IgD-negative memory B cell (primary cell): ENCODE measurements at regions not wholly inside any gene's neighbourhood (a gene's known extent, or its start where the extent isn't known, plus 50 kb on each side); places are given as distances from the start of the nearest gene placed in this dataset.
"Not testable (repeated sequence)": the region's sequence is repeated elsewhere in the genome, so short reads cannot be mapped to it uniquely, and the experiment has no call there.

Experiments used
- H3K27ac Mint-ChIP-seq, 3 donors: one replicate each; pipeline ENCODE4 v1.8.0; 2020 to 2022; ENCODE audit warnings: mild to moderate bottlenecking in 3 of 3, mixed read lengths in 3 of 3, moderate library complexity in 1 of 3
- H3K27me3 Mint-ChIP-seq: one replicate; pipeline ENCODE4 v1.8.0; 2021; ENCODE audit warnings: mixed read lengths
- H3K36me3 Mint-ChIP-seq: one replicate; pipeline ENCODE4 v1.8.0; 2020; ENCODE audit warnings: mild to moderate bottlenecking, mixed read lengths
- H3K4me1 Mint-ChIP-seq, 3 donors: one replicate each; pipeline ENCODE4 v1.8.0; 2020 to 2022; ENCODE audit warnings: mixed read lengths in 3 of 3, mild to moderate bottlenecking in 1 of 3
- H3K4me3 Mint-ChIP-seq, 4 donors: one replicate each; pipeline ENCODE4 v1.8.0; 2020 to 2022; ENCODE audit warnings: mild to moderate bottlenecking in 4 of 4, mixed read lengths in 4 of 4, moderate library complexity in 3 of 4
- H3K9me3 Mint-ChIP-seq, 3 donors: one replicate each; pipeline ENCODE4 v1.8.0; 2020 to 2021; ENCODE audit warnings: mixed read lengths in 3 of 3, mild to moderate bottlenecking in 1 of 3

DNA sequence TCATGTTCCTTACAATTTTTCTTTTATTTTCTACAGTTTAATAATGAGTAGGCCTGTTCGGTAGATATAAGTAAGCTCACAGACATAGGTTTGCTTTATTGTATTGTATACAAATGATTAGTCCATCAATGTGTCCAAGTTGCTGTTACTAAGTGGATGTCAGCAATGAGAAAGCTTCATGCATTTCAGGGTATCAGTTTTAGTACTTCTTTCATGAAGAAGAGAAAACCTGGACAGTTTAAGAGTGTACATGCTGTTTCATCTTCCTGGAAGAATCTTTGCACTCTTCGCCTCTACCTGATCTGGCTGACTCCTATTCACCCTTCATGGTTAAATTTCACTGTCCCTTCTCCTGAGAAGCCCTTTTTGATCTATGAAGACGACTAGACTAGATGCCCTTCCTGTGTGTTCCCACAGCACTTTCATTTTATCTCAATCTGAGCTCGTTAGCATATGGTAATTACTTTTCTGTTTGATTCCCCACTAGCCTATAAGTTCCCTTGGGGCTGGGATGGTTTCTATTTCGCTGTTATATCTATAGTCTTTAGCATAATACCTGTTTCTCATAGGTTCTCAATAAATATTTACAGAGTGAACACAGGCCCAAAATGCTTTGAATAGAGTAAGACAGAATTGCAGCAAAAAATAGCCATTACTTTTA is 70.7 kb downstream of the CETN3 start:
- H3K4me3 Mint-ChIP-seq: no peak overlapping the region
- H3K9me3 Mint-ChIP-seq: no peaks in the 10 kb centered on the region
- H3K4me1 Mint-ChIP-seq: peaks cover 0 to 3% (median 0%) of the 10 kb centered on the region in 3 donors
- H3K36me3 Mint-ChIP-seq: peaks cover 2% of the 10 kb centered on the region
- no peak overlapping the region for H3K27ac Mint-ChIP-seq
- H3K27me3 Mint-ChIP-seq: peaks cover 3% of the 10 kb centered on the region

DNA sequence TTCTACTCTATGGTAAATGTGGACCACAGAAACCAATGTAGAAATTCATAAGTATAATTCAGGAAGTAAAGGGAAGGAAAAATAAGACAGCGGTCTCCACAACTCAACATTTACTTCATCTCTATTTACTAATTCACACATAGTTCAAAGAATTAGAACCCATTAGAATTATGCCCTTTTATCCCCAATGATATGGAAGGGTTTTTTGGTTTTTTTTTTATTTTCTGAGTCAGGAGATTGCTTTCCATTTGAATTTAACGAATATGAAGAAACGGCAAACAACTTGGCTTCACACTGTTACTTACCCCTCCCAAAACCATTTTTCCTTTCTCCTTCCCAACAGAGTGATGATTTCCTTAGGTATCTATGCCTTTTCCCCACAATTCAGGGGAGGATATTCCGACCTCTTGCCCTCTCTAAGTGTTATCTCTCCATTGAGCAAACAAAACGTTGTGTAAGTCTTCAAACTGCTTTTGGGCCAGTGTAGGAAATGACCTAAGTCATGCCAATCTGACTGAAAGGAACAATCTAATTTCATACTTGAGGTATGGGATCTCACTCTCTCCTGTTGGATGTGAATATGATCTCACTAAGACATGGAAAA is 72.0 kb downstream of the CETN3 start:
- peaks cover 0 to 3% (median 0%) of the 10 kb centered on the region in 3 donors for H3K4me1 Mint-ChIP-seq
- peaks cover 3% of the 10 kb centered on the region for H3K27me3 Mint-ChIP-seq
- no peak overlapping the region for H3K27ac Mint-ChIP-seq
- H3K9me3 Mint-ChIP-seq: no peaks in the 10 kb centered on the region
- peaks cover 2% of the 10 kb centered on the region for H3K36me3 Mint-ChIP-seq
- H3K4me3 Mint-ChIP-seq: no peak overlapping the region

DNA sequence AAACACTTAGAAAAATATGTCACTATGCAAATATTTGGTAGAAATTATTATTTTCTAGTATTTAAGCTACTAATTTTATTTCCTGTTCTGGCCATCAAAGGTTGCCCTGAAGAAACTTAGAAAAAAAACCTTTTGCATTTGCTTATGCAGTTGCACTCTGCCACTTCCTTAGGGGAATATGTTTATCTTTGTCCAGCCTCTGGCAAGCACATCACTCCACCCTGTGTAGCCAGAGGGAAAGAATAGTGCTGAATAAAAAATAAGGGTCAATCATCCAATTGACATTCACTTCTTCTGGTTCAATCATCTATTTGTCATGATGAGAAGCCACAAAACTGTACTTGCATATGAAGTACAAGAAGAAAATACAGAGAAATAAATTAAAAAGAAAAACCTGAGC is 72.8 kb downstream of the CETN3 start:
- Mint-ChIP-seq H3K9me3 (no peaks in the 10 kb centered on the region), H3K27me3 (peaks cover 3% of the 10 kb centered on the region), H3K36me3 (peaks cover 2% of the 10 kb centered on the region), H3K27ac (no peak overlapping the region), H3K4me1 (peaks cover 0 to 3% (median 0%) of the 10 kb centered on the region in 3 donors), H3K4me3 (no peak overlapping the region)

DNA sequence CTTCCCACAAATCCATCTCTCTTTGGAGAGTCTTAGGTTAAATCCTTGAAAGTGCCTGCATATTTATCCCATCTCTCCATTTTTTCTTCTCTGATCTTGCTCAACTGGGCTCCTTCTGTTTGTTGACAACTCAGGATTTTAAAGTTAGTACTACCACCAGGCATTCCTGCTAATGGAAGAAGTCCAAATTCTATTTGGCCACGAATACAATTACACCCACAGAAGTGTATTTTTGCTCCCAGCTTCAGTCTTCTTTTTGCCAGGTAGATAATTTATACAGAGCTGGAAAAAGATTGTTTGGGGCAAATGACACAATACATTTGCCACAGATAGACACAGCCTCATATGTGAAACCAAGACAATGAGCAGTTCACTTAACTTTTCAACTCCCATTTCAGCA is 74.8 kb downstream of the CETN3 start:
- peaks cover 0 to 3% (median 0%) of the 10 kb centered on the region in 3 donors for H3K4me1 Mint-ChIP-seq
- H3K36me3 Mint-ChIP-seq: peaks cover 2% of the 10 kb centered on the region

DNA sequence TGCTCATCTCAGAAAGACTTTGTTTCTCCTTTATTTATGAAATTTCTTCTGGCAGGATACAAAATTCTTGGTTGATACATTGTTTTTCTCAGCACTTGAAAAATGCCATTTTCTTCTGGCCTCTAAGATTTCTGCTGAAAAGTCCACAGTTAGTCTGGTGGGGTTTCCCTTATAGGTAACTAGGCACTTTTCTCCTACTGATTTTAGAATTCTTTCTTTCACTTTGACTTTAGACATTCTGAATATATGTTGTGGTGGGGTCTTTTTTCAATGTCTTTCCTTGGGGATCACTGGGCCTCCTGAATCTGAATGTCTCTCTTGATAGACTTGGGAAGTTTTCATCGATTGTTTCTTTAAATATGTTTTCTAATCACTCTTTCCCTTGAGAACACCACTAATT is 79.6 kb downstream of the CETN3 start:
- H3K27ac Mint-ChIP-seq: no peak overlapping the region

More for the DNA sequence above, 74.8 kb downstream of the CETN3 start:
- H3K9me3 Mint-ChIP-seq: no peaks in the 10 kb centered on the region
- no peak overlapping the region for H3K4me3 Mint-ChIP-seq
- H3K27ac Mint-ChIP-seq: no peak overlapping the region
- H3K27me3 Mint-ChIP-seq: peaks cover 2% of the 10 kb centered on the region

DNA sequence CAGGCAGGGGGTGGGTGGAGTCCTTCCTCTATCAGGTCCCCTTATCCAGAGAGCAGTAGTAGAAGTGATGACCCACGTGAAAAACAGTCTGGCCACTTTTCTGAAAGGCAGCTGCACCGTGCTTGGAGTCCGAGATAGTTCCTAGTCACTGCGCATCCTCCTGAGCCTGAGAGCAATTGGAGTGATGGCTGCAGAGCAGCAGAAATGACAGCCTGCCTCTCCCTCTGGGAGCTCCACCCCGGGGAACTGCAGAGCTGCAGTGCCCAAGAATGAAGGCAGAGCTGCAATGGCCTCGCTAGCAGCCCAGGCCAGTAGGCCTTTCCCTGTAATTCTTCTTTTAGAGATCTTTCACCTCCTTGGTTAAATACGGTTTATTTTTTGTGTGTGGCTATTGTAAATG is 82.6 kb downstream of the CETN3 start:
- Mint-ChIP-seq H3K9me3 (peaks cover 2 to 14% (median 2%) of the 10 kb centered on the region in 3 donors), H3K27ac (no peak overlapping the region), H3K27me3 (peaks cover 11% of the 10 kb centered on the region), H3K36me3 (peaks cover 2% of the 10 kb centered on the region), H3K4me1 (no peaks in the 10 kb centered on the region), H3K4me3 (no peak overlapping the region)

More for the DNA sequence above, 79.6 kb downstream of the CETN3 start:
- Mint-ChIP-seq H3K36me3 (no peaks in the 10 kb centered on the region), H3K4me3 (no peak overlapping the region), H3K27me3 (peaks cover 11% of the 10 kb centered on the region), H3K9me3 (no peaks in the 10 kb centered on the region), H3K4me1 (no peaks in the 10 kb centered on the region)

DNA sequence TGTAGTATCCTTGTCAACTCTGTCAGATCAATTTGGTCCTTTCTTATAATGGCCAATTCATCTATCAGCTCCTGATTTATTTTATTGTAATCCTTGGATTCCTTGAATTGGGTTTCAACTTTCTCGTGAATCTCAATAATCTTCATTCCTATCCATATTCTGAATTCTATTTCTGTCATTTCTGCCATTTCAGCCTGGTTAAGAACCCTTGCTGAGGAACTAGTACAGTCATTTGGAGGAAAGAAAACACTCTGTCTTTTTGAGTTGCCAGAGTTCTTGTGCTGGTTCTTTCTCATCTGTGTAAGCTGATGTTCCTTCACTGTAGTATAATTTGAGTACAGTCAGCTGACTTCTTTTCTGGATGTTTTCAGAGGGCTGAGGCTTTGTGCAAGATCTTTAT is 84.5 kb downstream of the CETN3 start:
- peaks cover 14% of the 10 kb centered on the region for H3K27me3 Mint-ChIP-seq
- H3K4me3 Mint-ChIP-seq: no peak overlapping the region
- no peak overlapping the region for H3K27ac Mint-ChIP-seq
- peaks cover 6 to 18% (median 6%) of the 10 kb centered on the region in 3 donors for H3K9me3 Mint-ChIP-seq
- no peaks in the 10 kb centered on the region for H3K4me1 Mint-ChIP-seq
- peaks cover 2% of the 10 kb centered on the region for H3K36me3 Mint-ChIP-seq

DNA sequence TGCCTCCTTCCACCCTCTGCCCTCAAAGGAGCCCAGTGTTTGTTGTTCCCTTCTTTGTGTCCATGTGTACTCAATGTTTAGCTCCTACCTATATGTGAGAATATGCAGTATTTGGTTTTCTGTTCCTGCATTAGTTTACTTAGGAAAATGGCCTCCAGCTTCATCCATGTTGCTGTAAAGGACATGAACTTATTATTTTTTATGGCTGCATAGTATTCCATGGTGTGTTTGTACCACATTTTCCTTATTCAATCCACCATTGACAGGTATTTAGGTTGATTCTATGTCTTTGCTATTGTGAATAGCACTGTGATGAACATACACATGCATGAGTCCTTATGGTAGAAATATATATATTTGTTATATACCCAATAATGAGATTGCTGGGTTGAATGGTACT is 89.2 kb downstream of the CETN3 start:
- peaks cover 6 to 18% (median 6%) of the 10 kb centered on the region in 3 donors for H3K9me3 Mint-ChIP-seq
- H3K27ac Mint-ChIP-seq, H3K36me3 Mint-ChIP-seq, H3K4me3 Mint-ChIP-seq, H3K4me1 Mint-ChIP-seq, H3K27me3 Mint-ChIP-seq: not testable (repeated sequence)

DNA sequence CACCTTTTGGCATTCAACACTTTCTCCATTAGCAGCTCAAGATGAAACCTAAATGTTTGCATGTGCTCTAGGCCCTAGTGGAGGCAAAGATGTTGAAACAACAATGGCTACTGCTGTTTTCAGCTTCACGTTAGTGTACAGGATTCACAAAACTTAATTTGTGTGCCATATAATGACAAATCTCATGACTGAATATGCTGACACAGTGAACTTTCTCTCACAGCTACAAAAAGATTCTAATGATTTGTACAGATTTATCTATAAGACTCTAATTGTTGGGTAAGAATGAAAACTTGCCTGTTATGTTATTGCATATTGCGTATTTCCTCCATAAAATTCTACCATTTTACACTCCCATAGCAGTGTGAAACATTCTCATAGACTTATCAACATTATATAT is 97.5 kb downstream of the CETN3 start:
- no peaks in the 10 kb centered on the region for H3K9me3 Mint-ChIP-seq
- no peak overlapping the region for H3K4me3 Mint-ChIP-seq
- H3K27ac Mint-ChIP-seq: no peak overlapping the region
- peaks cover 3% of the 10 kb centered on the region for H3K36me3 Mint-ChIP-seq
- peaks cover 2% of the 10 kb centered on the region for H3K27me3 Mint-ChIP-seq
- no peaks in the 10 kb centered on the region for H3K4me1 Mint-ChIP-seq

DNA sequence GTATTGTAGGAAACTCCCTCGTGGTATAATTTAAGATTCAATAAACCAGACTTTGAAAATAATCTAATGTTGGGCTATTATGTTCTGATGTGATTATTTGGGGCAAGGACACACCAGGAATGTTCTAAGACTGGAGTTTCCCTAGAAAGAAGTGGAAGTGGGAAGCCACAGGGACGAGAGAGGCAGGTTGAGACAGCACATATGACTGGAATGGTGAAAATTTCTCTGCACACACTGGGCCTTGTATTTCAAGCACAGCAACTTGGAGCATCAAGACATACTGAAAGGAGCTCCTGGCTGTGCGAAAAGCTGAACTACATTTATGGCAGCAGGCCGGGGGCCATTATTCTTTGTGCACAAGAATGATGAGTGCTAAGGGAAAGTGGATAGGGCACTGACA is 98.2 kb downstream of the CETN3 start:
- H3K9me3 Mint-ChIP-seq: no peaks in the 10 kb centered on the region
- no peak overlapping the region for H3K27ac Mint-ChIP-seq
- no peaks in the 10 kb centered on the region for H3K4me1 Mint-ChIP-seq
- H3K4me3 Mint-ChIP-seq: no peak overlapping the region
- H3K36me3 Mint-ChIP-seq: peaks cover 3% of the 10 kb centered on the region
- H3K27me3 Mint-ChIP-seq: peaks cover 2% of the 10 kb centered on the region

DNA sequence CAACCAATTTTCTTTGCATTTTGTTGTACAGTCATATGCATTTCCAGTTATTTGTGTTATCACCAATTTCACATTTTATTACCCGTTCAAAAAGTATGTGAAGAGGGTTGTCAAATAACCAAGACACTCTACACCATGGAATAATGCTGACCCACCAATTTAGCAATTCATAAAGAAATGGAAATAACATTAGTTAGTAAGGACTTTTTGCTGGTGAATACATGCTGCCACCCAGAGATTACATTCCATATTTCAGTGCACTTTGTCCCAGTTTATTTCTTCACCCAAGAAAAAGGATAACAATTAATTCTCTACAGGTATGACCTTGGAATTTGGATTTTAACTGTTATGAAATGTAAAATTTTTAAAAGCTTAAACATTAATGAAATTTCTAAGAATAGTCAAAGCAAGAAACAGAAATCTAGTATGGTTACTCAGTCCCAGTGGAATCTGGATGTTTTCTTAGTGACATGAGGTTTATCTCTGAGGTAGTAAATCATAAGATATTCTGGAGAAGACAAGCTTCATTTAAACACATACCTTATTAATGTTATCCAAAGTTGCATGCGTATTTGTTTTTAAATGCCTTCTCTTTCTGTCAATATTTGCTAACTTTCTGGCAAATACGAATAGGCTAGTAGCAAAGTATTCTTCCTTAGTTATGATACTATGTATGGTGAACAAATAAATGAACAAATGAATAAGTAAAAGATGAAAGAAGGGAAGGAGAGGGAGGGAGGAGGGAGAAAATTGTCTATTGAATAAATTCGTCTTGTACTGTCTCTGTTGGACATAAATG is 100.6 kb downstream of the CETN3 start:
- H3K36me3 Mint-ChIP-seq: peaks cover 3% of the 10 kb centered on the region

DNA sequence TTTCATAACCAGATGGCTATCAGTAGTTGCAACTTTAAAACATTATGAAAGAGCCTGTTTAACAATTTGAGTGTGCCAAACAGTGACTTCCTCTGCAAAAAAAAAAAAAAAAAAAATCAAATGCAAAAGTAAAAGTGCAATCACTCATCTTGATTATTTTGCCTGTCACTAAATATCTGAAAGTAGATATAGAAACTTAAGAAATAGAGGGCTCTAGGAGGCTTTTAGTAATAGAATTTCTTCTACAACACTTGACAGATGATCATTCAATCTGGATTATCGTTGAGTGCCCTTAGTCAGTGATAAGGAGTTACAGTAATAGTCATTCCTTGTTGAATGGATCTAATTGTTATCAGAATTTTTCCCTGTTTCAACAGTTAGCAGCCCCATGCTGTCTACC is 101.8 kb downstream of the CETN3 start:
- Mint-ChIP-seq H3K27me3 (peaks cover 2% of the 10 kb centered on the region), H3K4me1 (no peaks in the 10 kb centered on the region), H3K36me3 (no peaks in the 10 kb centered on the region), H3K9me3 (no peaks in the 10 kb centered on the region), H3K4me3 (no peak overlapping the region), H3K27ac (no peak overlapping the region)

More for the DNA sequence above, 100.6 kb downstream of the CETN3 start:
- H3K27me3 Mint-ChIP-seq: peaks cover 2% of the 10 kb centered on the region
- H3K4me1 Mint-ChIP-seq: no peaks in the 10 kb centered on the region
- H3K4me3 Mint-ChIP-seq: no peak overlapping the region
- no peaks in the 10 kb centered on the region for H3K9me3 Mint-ChIP-seq
- no peak overlapping the region for H3K27ac Mint-ChIP-seq

DNA sequence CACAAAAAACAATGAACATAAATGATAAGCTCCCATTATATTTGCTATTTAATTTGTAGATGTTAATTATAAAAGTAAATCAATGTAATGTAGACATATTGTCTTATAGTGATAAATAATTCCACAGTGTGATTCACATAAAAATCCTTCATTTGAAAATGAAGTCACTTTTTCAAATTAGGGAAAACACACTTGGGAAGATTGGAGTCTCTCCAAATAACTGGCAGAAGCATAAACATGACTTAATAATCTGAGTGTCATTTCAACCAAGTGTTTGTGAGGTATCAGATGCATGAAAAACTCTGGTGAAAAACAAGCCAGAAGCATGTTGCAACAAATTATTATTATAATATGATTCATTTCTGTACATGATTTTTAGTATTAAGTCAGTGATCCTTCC is 102.2 kb downstream of the CETN3 start:
- H3K4me1 Mint-ChIP-seq: no peaks in the 10 kb centered on the region
- no peaks in the 10 kb centered on the region for H3K36me3 Mint-ChIP-seq
- no peak overlapping the region for H3K27ac Mint-ChIP-seq
- H3K9me3 Mint-ChIP-seq: no peaks in the 10 kb centered on the region
- peaks cover 2% of the 10 kb centered on the region for H3K27me3 Mint-ChIP-seq
- H3K4me3 Mint-ChIP-seq: no peak overlapping the region

DNA sequence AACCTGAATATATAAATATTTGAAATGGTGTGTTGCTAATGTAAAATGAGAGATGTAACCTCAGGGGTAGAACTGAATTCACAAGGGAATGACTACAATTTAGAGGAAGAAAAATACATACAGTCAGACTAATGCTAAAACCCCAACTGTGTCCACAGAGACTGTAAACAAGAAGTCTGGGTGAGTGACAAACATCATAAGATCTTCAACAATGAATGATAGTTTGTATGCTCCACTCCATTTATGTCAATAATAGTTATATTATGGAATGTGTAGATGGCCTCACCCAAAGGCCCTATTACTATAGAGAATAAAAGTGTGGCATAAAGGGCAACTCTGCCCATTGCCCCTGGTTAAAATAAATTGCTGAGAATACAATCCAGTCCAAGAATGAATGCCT is 102.9 kb downstream of the CETN3 start:
- Mint-ChIP-seq H3K9me3 (no peaks in the 10 kb centered on the region), H3K4me1 (no peaks in the 10 kb centered on the region), H3K36me3 (peaks cover 2% of the 10 kb centered on the region), H3K4me3 (no peak overlapping the region), H3K27ac (no peak overlapping the region), H3K27me3 (peaks cover 2% of the 10 kb centered on the region)

DNA sequence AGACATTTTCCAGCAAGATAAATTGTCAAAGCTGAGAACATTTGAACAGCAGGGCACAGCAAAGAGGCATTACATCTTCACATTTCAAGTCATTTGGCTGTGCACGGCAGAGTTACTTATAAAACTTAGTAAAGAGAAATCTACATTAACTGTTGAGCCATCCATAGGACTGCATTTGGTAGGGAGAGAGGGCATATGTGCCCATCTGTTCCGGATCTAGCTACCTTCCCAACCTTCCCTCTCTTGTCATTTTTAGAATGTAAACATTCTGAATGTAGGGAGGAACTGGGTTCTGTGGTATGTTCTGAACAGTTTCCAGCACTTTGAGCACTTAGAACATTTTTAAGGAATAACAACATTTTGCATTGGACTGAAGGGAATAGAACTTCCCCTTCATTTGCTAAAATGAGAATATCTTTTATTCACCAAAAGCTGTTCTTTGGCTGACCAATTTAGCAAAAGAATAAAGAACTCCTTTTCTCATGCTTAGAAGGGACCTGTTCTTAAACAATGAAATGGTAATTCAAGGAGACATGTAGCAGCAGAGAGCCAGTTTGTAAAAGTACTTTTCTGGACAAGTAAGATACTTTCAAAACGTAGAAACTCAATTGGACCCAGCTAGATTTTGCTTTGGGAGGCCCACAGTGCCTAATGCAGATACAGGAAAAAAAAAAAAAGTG is 104.4 kb downstream of the CETN3 start:
- Mint-ChIP-seq H3K27me3 (peaks cover 2% of the 10 kb centered on the region), H3K9me3 (no peaks in the 10 kb centered on the region), H3K4me1 (peaks cover 0 to 7% (median 4%) of the 10 kb centered on the region in 3 donors), H3K4me3 (no peak overlapping the region), H3K36me3 (peaks cover 2% of the 10 kb centered on the region), H3K27ac (no peak overlapping the region)
